ENCODE measurements at regions not wholly inside any gene's neighbourhood (a gene's known extent, or its start where the extent isn't known, plus 50 kb on each side); places are given as distances from the start of the nearest gene placed in this dataset.
A peak's percentile ranks its signal among the peaks of the same experiment; 100 is the strongest.

DNA sequence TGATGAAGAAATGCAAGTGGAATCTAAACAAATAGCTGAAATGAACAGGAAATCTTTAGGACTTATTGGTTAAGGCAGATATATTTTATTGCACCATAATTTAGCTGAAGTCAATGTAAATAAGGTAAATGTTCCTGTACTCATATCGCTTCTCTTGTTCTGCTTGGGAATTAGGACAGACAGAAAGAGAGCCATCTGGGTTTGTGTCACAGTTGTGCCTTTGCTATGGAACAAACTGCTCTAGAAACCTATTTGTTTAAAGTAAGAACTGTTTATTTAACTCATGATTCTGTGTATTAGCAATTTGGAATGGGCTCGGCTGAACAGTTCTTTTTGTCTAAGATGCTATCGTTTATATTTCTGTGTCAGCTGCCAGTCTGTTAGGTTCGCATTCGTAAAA lies 143.8 kb upstream of the KHDRBS2 start:
- H3K18ac ChIP-seq (ENCODE audit: low read length): no peak overlapping the region
- no peaks in the 10 kb centered on the region for H3K79me2 ChIP-seq (ENCODE audit: control insufficient read depth, insufficient read depth, low read length)
- H2AK5ac ChIP-seq (ENCODE audit: low read length): no peak overlapping the region
- no peak overlapping the region for H2BK120ac ChIP-seq (ENCODE audit: low read depth, low read length)
- WGBS (ENCODE audit: extremely low coverage, insufficient coverage, low lambda C conversion rate): no CpG with 5 or more reads among the region's 5 CpGs
- H3K4me3 ChIP-seq (ENCODE audit: low read length): no peak overlapping the region
- no peak overlapping the region for H2BK5ac ChIP-seq (ENCODE audit: low read length)
- H3K23ac ChIP-seq (ENCODE audit: low read length): no peak overlapping the region
- H3K27me3 ChIP-seq (ENCODE audit: insufficient read depth, low read length, poor library complexity): no peaks in the 10 kb centered on the region
- no peak overlapping the region for H3K4ac ChIP-seq (ENCODE audit: low read depth, low read length)
- H3K36me3 ChIP-seq (ENCODE audit: control insufficient read depth, insufficient read depth, low read length): no peaks in the 10 kb centered on the region
- H3K79me1 ChIP-seq (ENCODE audit: low read length): no peaks in the 10 kb centered on the region
- H2BK15ac ChIP-seq (replicated peaks; ENCODE audit: low read depth): no peak overlapping the region
- H3K9ac ChIP-seq (ENCODE audit: low read length): no peak overlapping the region
- no peaks in the 10 kb centered on the region for H3K4me1 ChIP-seq (ENCODE audit: control insufficient read depth, low read depth, low read length)
- H3K56ac ChIP-seq (ENCODE audit: low read length): no peak overlapping the region
- H3K4me2 ChIP-seq (ENCODE audit: low read length): no peak overlapping the region
- no peak for DNase-seq
- H3K27ac ChIP-seq (ENCODE audit: low read depth, low read length): no peak overlapping the region
- no peak overlapping the region for H4K8ac ChIP-seq (ENCODE audit: low read depth, low read length)
- no peak overlapping the region for H4K5ac ChIP-seq (ENCODE audit: low read length)

DNA sequence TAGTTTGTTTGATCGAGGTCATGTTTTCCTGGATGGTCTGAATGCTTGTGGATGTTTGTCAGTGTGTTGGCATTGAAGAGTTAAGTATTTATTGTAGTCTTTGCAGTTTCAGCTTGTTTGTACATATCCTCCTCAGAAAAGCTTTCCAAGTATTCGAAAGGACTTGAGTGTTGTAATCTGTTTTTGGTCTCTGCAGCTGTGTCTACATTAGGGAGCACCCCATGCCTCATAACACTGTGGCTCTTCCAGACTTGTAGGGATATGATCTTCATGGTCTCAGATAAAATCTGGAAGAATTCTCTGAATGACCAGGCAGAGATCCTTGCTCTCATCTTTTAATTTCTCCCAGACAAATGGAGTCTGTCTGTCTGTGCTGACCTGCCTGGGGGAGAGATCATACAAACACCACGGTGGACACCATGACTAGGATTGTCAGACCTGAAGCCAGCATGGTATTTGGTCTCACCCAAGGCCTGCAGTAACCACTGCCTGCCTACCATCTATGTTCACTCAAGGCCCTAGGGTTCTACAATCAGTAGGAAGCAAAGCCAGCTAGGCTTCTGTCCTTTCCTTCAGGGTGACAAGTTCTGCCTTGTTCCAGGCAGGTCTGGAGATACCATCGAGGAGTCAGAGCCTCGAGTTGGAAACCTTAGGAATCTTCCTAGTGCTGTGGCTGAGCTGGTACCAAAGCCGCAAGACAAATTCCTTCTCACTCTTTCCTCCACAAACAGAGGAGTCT lies 114.7 kb upstream of the KHDRBS2 start:
- Histone ChIP-seq H3K4me2 (ENCODE audit: low read length) (no peak overlapping the region), H4K5ac (ENCODE audit: low read length) (no peak overlapping the region), H3K79me1 (ENCODE audit: low read length) (no peaks in the 10 kb centered on the region), H2BK15ac (replicated peaks; ENCODE audit: low read depth) (no peak overlapping the region), H3K4ac (ENCODE audit: low read depth, low read length) (peak overlapping the region; percentile 73), H2BK120ac (ENCODE audit: low read depth, low read length) (no peak overlapping the region), H2AK5ac (ENCODE audit: low read length) (peak overlapping the region; percentile 43), H3K27ac (ENCODE audit: low read depth, low read length) (no peak overlapping the region), H4K8ac (ENCODE audit: low read depth, low read length) (no peak overlapping the region), H3K18ac (ENCODE audit: low read length) (no peak overlapping the region), H3K9ac (ENCODE audit: low read length) (no peak overlapping the region), H3K23ac (ENCODE audit: low read length) (no peak overlapping the region), H3K56ac (ENCODE audit: low read length) (no peak overlapping the region), H3K4me1 (ENCODE audit: control insufficient read depth, low read depth, low read length) (no peaks in the 10 kb centered on the region), H3K79me2 (ENCODE audit: control insufficient read depth, insufficient read depth, low read length) (no peaks in the 10 kb centered on the region), H3K36me3 (ENCODE audit: control insufficient read depth, insufficient read depth, low read length) (no peaks in the 10 kb centered on the region), H3K27me3 (ENCODE audit: insufficient read depth, low read length, poor library complexity) (no peaks in the 10 kb centered on the region), H2BK5ac (ENCODE audit: low read length) (peak overlapping the region; percentile 27), H3K4me3 (ENCODE audit: low read length) (no peak overlapping the region)
- DNase-seq: peak; percentile 11
- WGBS (ENCODE audit: extremely low coverage, insufficient coverage, low lambda C conversion rate): no CpG with 5 or more reads among the region's 6 CpGs

DNA sequence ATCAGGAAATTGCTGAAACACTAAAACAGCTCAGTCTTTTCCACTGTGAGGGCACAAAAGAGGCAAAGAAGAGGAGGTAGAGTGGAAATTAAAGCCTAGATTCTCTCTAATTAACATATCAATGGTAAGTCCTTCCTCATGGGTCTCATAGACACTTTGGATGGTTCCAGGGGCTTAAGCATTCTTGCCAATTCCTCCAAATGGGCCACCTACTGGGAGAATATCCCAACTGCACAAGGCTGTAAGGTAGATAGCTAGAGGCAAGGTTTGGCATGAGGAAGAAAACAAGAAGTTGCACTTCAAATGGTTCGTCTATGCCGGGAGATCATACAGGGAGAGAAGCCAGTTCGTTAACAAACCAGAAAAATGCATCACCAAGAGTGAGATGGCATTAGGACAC lies 107.6 kb upstream of the KHDRBS2 start:
- Histone ChIP-seq H3K9ac (ENCODE audit: low read length) (no peak overlapping the region), H3K79me2 (ENCODE audit: control insufficient read depth, insufficient read depth, low read length) (no peaks in the 10 kb centered on the region), H3K23ac (ENCODE audit: low read length) (no peak overlapping the region), H4K5ac (ENCODE audit: low read length) (no peak overlapping the region), H3K4me3 (ENCODE audit: low read length) (no peak overlapping the region), H3K36me3 (ENCODE audit: control insufficient read depth, insufficient read depth, low read length) (no peaks in the 10 kb centered on the region), H3K56ac (ENCODE audit: low read length) (peak overlapping the region; percentile 19), H2BK5ac (ENCODE audit: low read length) (no peak overlapping the region), H3K4me2 (ENCODE audit: low read length) (no peak overlapping the region), H3K4ac (ENCODE audit: low read depth, low read length) (no peak overlapping the region), H3K27me3 (ENCODE audit: insufficient read depth, low read length, poor library complexity) (no peaks in the 10 kb centered on the region), H2AK5ac (ENCODE audit: low read length) (no peak overlapping the region), H3K27ac (ENCODE audit: low read depth, low read length) (no peak overlapping the region), H3K79me1 (ENCODE audit: low read length) (no peaks in the 10 kb centered on the region), H4K8ac (ENCODE audit: low read depth, low read length) (no peak overlapping the region), H3K18ac (ENCODE audit: low read length) (peak overlapping the region; percentile 18), H2BK15ac (replicated peaks; ENCODE audit: low read depth) (no peak overlapping the region), H3K4me1 (ENCODE audit: control insufficient read depth, low read depth, low read length) (no peaks in the 10 kb centered on the region), H2BK120ac (ENCODE audit: low read depth, low read length) (no peak overlapping the region)
- peak; percentile 88 for DNase-seq
- no CpG with 5 or more reads among the region's 3 CpGs for WGBS (ENCODE audit: extremely low coverage, insufficient coverage, low lambda C conversion rate)

DNA sequence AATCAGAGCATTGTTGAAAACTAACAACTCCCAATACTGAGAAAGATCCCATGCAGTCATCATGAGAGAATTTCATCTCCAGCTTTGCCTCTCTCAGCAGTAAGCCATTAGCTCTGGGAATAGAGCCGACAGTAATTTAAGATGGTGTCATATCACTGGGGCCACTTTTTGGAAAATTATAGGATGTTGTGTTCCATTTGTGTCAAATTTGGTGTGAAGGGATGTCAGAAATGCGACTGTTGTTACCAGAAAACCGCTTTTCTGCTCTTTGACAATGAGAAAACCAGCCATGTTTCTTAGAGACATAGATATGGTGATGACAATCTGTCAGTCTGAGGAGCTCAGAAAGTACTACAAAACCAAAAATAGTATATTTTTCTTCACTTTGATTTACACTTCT lies 106.3 kb upstream of the KHDRBS2 start:
- H4K5ac ChIP-seq (ENCODE audit: low read length): no peak overlapping the region
- DNase-seq: peak; percentile 17
- no peak overlapping the region for H3K23ac ChIP-seq (ENCODE audit: low read length)
- no peak overlapping the region for H2BK5ac ChIP-seq (ENCODE audit: low read length)
- H2AK5ac ChIP-seq (ENCODE audit: low read length): no peak overlapping the region
- H3K79me1 ChIP-seq (ENCODE audit: low read length): no peaks in the 10 kb centered on the region
- H3K9ac ChIP-seq (ENCODE audit: low read length): no peak overlapping the region
- no peak overlapping the region for H2BK15ac ChIP-seq (replicated peaks; ENCODE audit: low read depth)
- no peak overlapping the region for H3K4me2 ChIP-seq (ENCODE audit: low read length)
- H3K4ac ChIP-seq (ENCODE audit: low read depth, low read length): no peak overlapping the region
- H4K8ac ChIP-seq (ENCODE audit: low read depth, low read length): no peak overlapping the region
- no peaks in the 10 kb centered on the region for H3K79me2 ChIP-seq (ENCODE audit: control insufficient read depth, insufficient read depth, low read length)
- H3K18ac ChIP-seq (ENCODE audit: low read length): no peak overlapping the region
- H3K27ac ChIP-seq (ENCODE audit: low read depth, low read length): no peak overlapping the region
- no peak overlapping the region for H3K56ac ChIP-seq (ENCODE audit: low read length)
- no peak overlapping the region for H2BK120ac ChIP-seq (ENCODE audit: low read depth, low read length)
- H3K4me1 ChIP-seq (ENCODE audit: control insufficient read depth, low read depth, low read length): no peaks in the 10 kb centered on the region
- no peaks in the 10 kb centered on the region for H3K36me3 ChIP-seq (ENCODE audit: control insufficient read depth, insufficient read depth, low read length)
- WGBS (ENCODE audit: extremely low coverage, insufficient coverage, low lambda C conversion rate): no CpG with 5 or more reads among the region's 3 CpGs
- no peaks in the 10 kb centered on the region for H3K27me3 ChIP-seq (ENCODE audit: insufficient read depth, low read length, poor library complexity)
- no peak overlapping the region for H3K4me3 ChIP-seq (ENCODE audit: low read length)

DNA sequence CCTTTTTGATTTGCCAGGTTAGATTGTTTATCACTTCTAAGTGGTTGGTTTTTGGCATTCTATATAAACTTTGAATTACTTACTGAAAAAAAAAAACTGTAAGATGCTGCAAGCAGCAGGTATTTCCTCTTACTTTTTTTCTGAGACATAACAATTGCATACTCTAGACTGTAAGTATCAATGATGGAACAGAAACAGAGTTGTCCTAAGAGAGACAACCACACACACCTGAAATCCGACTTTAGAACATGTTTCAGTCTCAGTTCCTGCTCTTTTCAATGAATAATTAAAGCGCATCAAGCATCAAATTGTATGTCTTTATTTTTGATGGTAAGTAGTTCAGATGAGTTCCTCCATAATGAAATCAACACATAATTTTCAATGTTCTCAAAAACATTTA lies 105.3 kb upstream of the KHDRBS2 start:
- no peaks in the 10 kb centered on the region for H3K36me3 ChIP-seq (ENCODE audit: control insufficient read depth, insufficient read depth, low read length)
- no peak overlapping the region for H3K27ac ChIP-seq (ENCODE audit: low read depth, low read length)
- H2BK15ac ChIP-seq (replicated peaks; ENCODE audit: low read depth): no peak overlapping the region
- no peak overlapping the region for H3K9ac ChIP-seq (ENCODE audit: low read length)
- H4K8ac ChIP-seq (ENCODE audit: low read depth, low read length): no peak overlapping the region
- H3K4me2 ChIP-seq (ENCODE audit: low read length): no peak overlapping the region
- no peak overlapping the region for H2BK120ac ChIP-seq (ENCODE audit: low read depth, low read length)
- no peak overlapping the region for H3K18ac ChIP-seq (ENCODE audit: low read length)
- WGBS (ENCODE audit: extremely low coverage, insufficient coverage, low lambda C conversion rate): no CpG with 5 or more reads among the region's 2 CpGs
- no peak overlapping the region for H3K4me3 ChIP-seq (ENCODE audit: low read length)
- H3K4ac ChIP-seq (ENCODE audit: low read depth, low read length): no peak overlapping the region
- no peaks in the 10 kb centered on the region for H3K4me1 ChIP-seq (ENCODE audit: control insufficient read depth, low read depth, low read length)
- H2BK5ac ChIP-seq (ENCODE audit: low read length): no peak overlapping the region
- H4K5ac ChIP-seq (ENCODE audit: low read length): no peak overlapping the region
- no peak overlapping the region for H3K56ac ChIP-seq (ENCODE audit: low read length)
- no peaks in the 10 kb centered on the region for H3K27me3 ChIP-seq (ENCODE audit: insufficient read depth, low read length, poor library complexity)
- no peak overlapping the region for H2AK5ac ChIP-seq (ENCODE audit: low read length)
- H3K79me2 ChIP-seq (ENCODE audit: control insufficient read depth, insufficient read depth, low read length): no peaks in the 10 kb centered on the region
- DNase-seq: no peak
- no peak overlapping the region for H3K23ac ChIP-seq (ENCODE audit: low read length)
- H3K79me1 ChIP-seq (ENCODE audit: low read length): no peaks in the 10 kb centered on the region

DNA sequence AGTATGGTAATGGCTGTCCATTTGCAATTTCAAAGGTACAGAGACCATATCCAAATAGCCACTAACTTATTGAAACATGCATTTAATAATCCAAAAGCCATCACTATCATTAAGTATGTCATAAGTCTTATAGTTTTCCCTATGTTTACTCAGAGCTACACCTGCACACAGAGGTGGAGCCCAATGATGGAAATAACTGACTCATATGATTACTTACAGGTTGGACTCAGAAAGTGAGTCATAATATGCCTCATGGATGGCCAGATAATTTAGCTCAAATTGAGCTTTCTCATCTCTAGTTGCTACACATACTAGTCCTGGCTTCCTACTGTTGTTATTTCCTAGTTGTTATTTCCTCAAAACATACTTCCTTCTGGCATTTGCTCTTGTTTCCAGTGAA lies 104.4 kb upstream of the KHDRBS2 start:
- no peak overlapping the region for H2AK5ac ChIP-seq (ENCODE audit: low read length)
- no peak for DNase-seq
- H2BK5ac ChIP-seq (ENCODE audit: low read length): no peak overlapping the region
- no peak overlapping the region for H3K23ac ChIP-seq (ENCODE audit: low read length)
- no peak overlapping the region for H3K9ac ChIP-seq (ENCODE audit: low read length)
- H3K56ac ChIP-seq (ENCODE audit: low read length): no peak overlapping the region
- H3K27me3 ChIP-seq (ENCODE audit: insufficient read depth, low read length, poor library complexity): no peaks in the 10 kb centered on the region
- no peaks in the 10 kb centered on the region for H3K36me3 ChIP-seq (ENCODE audit: control insufficient read depth, insufficient read depth, low read length)
- no peak overlapping the region for H3K4me3 ChIP-seq (ENCODE audit: low read length)
- H2BK120ac ChIP-seq (ENCODE audit: low read depth, low read length): no peak overlapping the region
- H3K4me1 ChIP-seq (ENCODE audit: control insufficient read depth, low read depth, low read length): no peaks in the 10 kb centered on the region
- H3K79me1 ChIP-seq (ENCODE audit: low read length): no peaks in the 10 kb centered on the region
- no peak overlapping the region for H2BK15ac ChIP-seq (replicated peaks; ENCODE audit: low read depth)
- no peak overlapping the region for H4K5ac ChIP-seq (ENCODE audit: low read length)
- no peak overlapping the region for H4K8ac ChIP-seq (ENCODE audit: low read depth, low read length)
- no peak overlapping the region for H3K4me2 ChIP-seq (ENCODE audit: low read length)
- no peaks in the 10 kb centered on the region for H3K79me2 ChIP-seq (ENCODE audit: control insufficient read depth, insufficient read depth, low read length)
- H3K27ac ChIP-seq (ENCODE audit: low read depth, low read length): no peak overlapping the region
- H3K18ac ChIP-seq (ENCODE audit: low read length): no peak overlapping the region
- H3K4ac ChIP-seq (ENCODE audit: low read depth, low read length): no peak overlapping the region

All from mesendoderm (in vitro differentiated cells).